GM12878 (cell line): ENCODE measurements at regions not wholly inside any gene's neighbourhood (a gene's known extent, or its start where the extent isn't known, plus 50 kb on each side); places are given as distances from the start of the nearest gene placed in this dataset.

Experiments
- POLR2AphosphoS2 ChIP-seq: IDR thresholded peaks from 2 replicates; pipeline ENCODE4 v1.6.1; 2011; ENCODE audit warnings: low read depth, mild to moderate bottlenecking, low read length, improper control_type of control experiment, moderate library complexity
- POLR2AphosphoS5 ChIP-seq: IDR thresholded peaks from 2 replicates; pipeline ENCODE4 v1.6.1; 2011; ENCODE audit warnings: mild to moderate bottlenecking, low read length, inconsistent platforms
- RCOR1 ChIP-seq: conservative IDR thresholded peaks from 2 replicates; pipeline ENCODE4 v1.6.1; 2012; ENCODE audit warnings: low read depth, low read length, improper control_type of control experiment
- RFX5 ChIP-seq: IDR thresholded peaks from 2 replicates; pipeline ENCODE4 v1.6.1; 2011; ENCODE audit warnings: low read depth, low read length, improper control_type of control experiment
- YY1 ChIP-seq: IDR thresholded peaks from 2 replicates; pipeline ENCODE4 v1.6.1; 2011; ENCODE audit warnings: low read depth, mild to moderate bottlenecking, low read length
- TF ChIP-seq, protein P1 (sequence below), 3 experiments: IDR thresholded peaks in 2 of 3; conservative IDR thresholded peaks in 1 of 3; 2 replicates each; pipeline ENCODE4 v1.5.1; 2011; ENCODE audit warnings: low read depth in 3 of 3, low read length in 3 of 3, mild to moderate bottlenecking in 3 of 3, control low read depth in 2 of 3, moderate library complexity in 2 of 3, inconsistent platforms in 1 of 3, mixed read lengths in 1 of 3; ENCODE audit not compliant: control insufficient read depth in 2 of 3, insufficient read depth in 1 of 3; ENCODE audit errors: extremely low read depth in 1 of 3
- TF ChIP-seq, protein P2 (sequence below): fragments of 450-650 bp; IDR thresholded peaks from 2 replicates; pipeline ENCODE4 v1.6.1; 2017; ENCODE audit warnings: mild to moderate bottlenecking, moderate library complexity
- TF ChIP-seq, protein P3 (sequence below): IDR thresholded peaks from 2 replicates; pipeline ENCODE4 v1.6.1; 2011; ENCODE audit warnings: low read depth, low read length, improper control_type of control experiment, borderline replicate concordance
- TF ChIP-seq, protein P4 (sequence below): IDR thresholded peaks from 2 replicates; pipeline ENCODE4 v1.6.1; 2011; ENCODE audit warnings: low read depth, mild to moderate bottlenecking, low read length, moderate library complexity, borderline replicate concordance; ENCODE audit errors: extremely low read depth
- TF ChIP-seq, protein P5 (sequence below): IDR thresholded peaks from 2 replicates; pipeline ENCODE4 v1.6.1; 2012; ENCODE audit warnings: mild to moderate bottlenecking, low read depth, low read length

DNA sequence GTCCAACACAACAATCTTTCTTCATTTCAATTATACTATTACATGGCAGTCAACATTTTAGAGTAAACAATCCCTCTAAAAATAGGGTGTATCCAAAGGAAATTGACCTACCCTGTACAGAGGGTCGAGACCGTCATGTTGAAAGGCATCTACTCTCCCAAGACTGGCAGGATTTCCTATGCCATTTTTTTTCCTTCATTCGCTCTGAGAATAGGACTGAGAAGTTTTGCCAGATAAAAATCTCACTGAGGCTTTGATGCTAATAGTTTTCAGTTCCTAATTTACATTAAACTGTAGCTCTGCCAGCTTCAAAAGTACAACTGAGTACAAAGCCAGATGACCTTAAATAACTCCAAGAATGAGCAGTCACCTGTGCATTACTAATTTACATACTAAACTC, 84.5 kb upstream of the SEMA3C start:
- TF ChIP-seq POLR2AphosphoS2 (no peak), RFX5 (no peak), YY1 (no peak), RCOR1 (no peak), POLR2AphosphoS5 (no peak)
- TF ChIP-seq, protein P1, sequence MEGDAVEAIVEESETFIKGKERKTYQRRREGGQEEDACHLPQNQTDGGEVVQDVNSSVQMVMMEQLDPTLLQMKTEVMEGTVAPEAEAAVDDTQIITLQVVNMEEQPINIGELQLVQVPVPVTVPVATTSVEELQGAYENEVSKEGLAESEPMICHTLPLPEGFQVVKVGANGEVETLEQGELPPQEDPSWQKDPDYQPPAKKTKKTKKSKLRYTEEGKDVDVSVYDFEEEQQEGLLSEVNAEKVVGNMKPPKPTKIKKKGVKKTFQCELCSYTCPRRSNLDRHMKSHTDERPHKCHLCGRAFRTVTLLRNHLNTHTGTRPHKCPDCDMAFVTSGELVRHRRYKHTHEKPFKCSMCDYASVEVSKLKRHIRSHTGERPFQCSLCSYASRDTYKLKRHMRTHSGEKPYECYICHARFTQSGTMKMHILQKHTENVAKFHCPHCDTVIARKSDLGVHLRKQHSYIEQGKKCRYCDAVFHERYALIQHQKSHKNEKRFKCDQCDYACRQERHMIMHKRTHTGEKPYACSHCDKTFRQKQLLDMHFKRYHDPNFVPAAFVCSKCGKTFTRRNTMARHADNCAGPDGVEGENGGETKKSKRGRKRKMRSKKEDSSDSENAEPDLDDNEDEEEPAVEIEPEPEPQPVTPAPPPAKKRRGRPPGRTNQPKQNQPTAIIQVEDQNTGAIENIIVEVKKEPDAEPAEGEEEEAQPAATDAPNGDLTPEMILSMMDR (IDR thresholded peaks at IDR 0.05 in 2 of 3, conservative IDR thresholded peaks at IDR 0.05 in 1 of 3; ENCODE audit: control insufficient read depth in 2 of 3, extremely low read depth in 1 of 3, insufficient read depth in 1 of 3, low read depth in 3 of 3, low read length in 3 of 3): no peak
- TF ChIP-seq, protein P2, sequence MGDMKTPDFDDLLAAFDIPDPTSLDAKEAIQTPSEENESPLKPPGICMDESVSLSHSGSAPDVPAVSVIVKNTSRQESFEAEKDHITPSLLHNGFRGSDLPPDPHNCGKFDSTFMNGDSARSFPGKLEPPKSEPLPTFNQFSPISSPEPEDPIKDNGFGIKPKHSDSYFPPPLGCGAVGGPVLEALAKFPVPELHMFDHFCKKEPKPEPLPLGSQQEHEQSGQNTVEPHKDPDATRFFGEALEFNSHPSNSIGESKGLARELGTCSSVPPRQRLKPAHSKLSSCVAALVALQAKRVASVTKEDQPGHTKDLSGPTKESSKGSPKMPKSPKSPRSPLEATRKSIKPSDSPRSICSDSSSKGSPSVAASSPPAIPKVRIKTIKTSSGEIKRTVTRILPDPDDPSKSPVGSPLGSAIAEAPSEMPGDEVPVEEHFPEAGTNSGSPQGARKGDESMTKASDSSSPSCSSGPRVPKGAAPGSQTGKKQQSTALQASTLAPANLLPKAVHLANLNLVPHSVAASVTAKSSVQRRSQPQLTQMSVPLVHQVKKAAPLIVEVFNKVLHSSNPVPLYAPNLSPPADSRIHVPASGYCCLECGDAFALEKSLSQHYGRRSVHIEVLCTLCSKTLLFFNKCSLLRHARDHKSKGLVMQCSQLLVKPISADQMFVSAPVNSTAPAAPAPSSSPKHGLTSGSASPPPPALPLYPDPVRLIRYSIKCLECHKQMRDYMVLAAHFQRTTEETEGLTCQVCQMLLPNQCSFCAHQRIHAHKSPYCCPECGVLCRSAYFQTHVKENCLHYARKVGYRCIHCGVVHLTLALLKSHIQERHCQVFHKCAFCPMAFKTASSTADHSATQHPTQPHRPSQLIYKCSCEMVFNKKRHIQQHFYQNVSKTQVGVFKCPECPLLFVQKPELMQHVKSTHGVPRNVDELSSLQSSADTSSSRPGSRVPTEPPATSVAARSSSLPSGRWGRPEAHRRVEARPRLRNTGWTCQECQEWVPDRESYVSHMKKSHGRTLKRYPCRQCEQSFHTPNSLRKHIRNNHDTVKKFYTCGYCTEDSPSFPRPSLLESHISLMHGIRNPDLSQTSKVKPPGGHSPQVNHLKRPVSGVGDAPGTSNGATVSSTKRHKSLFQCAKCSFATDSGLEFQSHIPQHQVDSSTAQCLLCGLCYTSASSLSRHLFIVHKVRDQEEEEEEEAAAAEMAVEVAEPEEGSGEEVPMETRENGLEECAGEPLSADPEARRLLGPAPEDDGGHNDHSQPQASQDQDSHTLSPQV: no peak
- TF ChIP-seq, protein P3, sequence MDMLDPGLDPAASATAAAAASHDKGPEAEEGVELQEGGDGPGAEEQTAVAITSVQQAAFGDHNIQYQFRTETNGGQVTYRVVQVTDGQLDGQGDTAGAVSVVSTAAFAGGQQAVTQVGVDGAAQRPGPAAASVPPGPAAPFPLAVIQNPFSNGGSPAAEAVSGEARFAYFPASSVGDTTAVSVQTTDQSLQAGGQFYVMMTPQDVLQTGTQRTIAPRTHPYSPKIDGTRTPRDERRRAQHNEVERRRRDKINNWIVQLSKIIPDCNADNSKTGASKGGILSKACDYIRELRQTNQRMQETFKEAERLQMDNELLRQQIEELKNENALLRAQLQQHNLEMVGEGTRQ: no peak
- TF ChIP-seq, protein P4, sequence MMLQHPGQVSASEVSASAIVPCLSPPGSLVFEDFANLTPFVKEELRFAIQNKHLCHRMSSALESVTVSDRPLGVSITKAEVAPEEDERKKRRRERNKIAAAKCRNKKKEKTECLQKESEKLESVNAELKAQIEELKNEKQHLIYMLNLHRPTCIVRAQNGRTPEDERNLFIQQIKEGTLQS: no peak
- TF ChIP-seq, protein P5, sequence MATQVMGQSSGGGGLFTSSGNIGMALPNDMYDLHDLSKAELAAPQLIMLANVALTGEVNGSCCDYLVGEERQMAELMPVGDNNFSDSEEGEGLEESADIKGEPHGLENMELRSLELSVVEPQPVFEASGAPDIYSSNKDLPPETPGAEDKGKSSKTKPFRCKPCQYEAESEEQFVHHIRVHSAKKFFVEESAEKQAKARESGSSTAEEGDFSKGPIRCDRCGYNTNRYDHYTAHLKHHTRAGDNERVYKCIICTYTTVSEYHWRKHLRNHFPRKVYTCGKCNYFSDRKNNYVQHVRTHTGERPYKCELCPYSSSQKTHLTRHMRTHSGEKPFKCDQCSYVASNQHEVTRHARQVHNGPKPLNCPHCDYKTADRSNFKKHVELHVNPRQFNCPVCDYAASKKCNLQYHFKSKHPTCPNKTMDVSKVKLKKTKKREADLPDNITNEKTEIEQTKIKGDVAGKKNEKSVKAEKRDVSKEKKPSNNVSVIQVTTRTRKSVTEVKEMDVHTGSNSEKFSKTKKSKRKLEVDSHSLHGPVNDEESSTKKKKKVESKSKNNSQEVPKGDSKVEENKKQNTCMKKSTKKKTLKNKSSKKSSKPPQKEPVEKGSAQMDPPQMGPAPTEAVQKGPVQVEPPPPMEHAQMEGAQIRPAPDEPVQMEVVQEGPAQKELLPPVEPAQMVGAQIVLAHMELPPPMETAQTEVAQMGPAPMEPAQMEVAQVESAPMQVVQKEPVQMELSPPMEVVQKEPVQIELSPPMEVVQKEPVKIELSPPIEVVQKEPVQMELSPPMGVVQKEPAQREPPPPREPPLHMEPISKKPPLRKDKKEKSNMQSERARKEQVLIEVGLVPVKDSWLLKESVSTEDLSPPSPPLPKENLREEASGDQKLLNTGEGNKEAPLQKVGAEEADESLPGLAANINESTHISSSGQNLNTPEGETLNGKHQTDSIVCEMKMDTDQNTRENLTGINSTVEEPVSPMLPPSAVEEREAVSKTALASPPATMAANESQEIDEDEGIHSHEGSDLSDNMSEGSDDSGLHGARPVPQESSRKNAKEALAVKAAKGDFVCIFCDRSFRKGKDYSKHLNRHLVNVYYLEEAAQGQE: no peak
